Karpas-422 (cell line): ENCODE measurements at regions not wholly inside any gene's neighbourhood (a gene's known extent, or its start where the extent isn't known, plus 50 kb on each side); places are given as distances from the start of the nearest gene placed in this dataset.
A peak's percentile ranks its signal among the peaks of the same experiment; 100 is the strongest.

Source experiments
- DNase-seq: peaks from one replicate; pipeline ENCODE4 v3.0.0-alpha.2; 2015
- H2AFZ ChIP-seq: fragments of 200-600 bp; sonication (generic); 2 replicates; pipeline ENCODE4 v1.6.1; 2014; ENCODE audit warnings: antibody characterized with exemption, low read length, mixed read lengths
- H3K27ac ChIP-seq: fragments of 200-600 bp; sonication (generic); 2 replicates; pipeline ENCODE4 v1.5.1; 2014; ENCODE audit warnings: mild to moderate bottlenecking, low read length, moderate library complexity
- H3K27me3 ChIP-seq: fragments of 200-600 bp; sonication (generic); 2 replicates; pipeline ENCODE4 v1.6.1; 2014; ENCODE audit warnings: low read length, mixed read lengths
- H3K36me3 ChIP-seq: fragments of 200-600 bp; sonication (generic); 2 replicates; pipeline ENCODE4 v1.6.1; 2014; ENCODE audit warnings: low read length, mixed read lengths; ENCODE audit not compliant: insufficient read depth
- H3K4me1 ChIP-seq: fragments of 200-600 bp; sonication (generic); 2 replicates; pipeline ENCODE4 v1.6.1; 2014; ENCODE audit warnings: mild to moderate bottlenecking, low read length, mixed read lengths
- H3K4me2 ChIP-seq: fragments of 200-600 bp; sonication (generic); 2 replicates; pipeline ENCODE4 v1.6.1; 2014; ENCODE audit warnings: low read length, low read depth, mild to moderate bottlenecking; ENCODE audit not compliant: poor library complexity, severe bottlenecking
- H3K4me3 ChIP-seq: fragments of 200-600 bp; sonication (generic); 2 replicates; pipeline ENCODE4 v1.5.1; 2014; ENCODE audit warnings: mild to moderate bottlenecking, antibody characterized with exemption, low read length, mixed read lengths
- H3K79me2 ChIP-seq: fragments of 200-600 bp; sonication (generic); 2 replicates; pipeline ENCODE4 v1.6.1; 2014; ENCODE audit warnings: mild to moderate bottlenecking, low read length, mixed read lengths
- H3K9ac ChIP-seq: fragments of 200-600 bp; sonication (generic); 2 replicates; pipeline ENCODE4 v1.6.0; 2014; ENCODE audit warnings: low read length
- H3K9me2 ChIP-seq: fragments of 200-600 bp; sonication (generic), shearing (Covaris generic); replicated peaks from 2 replicates; pipeline ENCODE4 v1.6.0; 2014; ENCODE audit warnings: mild to moderate bottlenecking, low read length, moderate library complexity; ENCODE audit not compliant: insufficient read depth
- H3K9me3 ChIP-seq: fragments of 300-700, 200-600 bp; sonication (generic); 2 replicates; pipeline ENCODE4 v1.6.1; 2014; ENCODE audit warnings: low read length, mixed read lengths
- H4K20me1 ChIP-seq: fragments of 200-600 bp; sonication (generic); 2 replicates; pipeline ENCODE4 v1.6.1; 2014; ENCODE audit warnings: mild to moderate bottlenecking, antibody characterized with exemption, low read length, low read depth; ENCODE audit not compliant: insufficient read depth

DNA sequence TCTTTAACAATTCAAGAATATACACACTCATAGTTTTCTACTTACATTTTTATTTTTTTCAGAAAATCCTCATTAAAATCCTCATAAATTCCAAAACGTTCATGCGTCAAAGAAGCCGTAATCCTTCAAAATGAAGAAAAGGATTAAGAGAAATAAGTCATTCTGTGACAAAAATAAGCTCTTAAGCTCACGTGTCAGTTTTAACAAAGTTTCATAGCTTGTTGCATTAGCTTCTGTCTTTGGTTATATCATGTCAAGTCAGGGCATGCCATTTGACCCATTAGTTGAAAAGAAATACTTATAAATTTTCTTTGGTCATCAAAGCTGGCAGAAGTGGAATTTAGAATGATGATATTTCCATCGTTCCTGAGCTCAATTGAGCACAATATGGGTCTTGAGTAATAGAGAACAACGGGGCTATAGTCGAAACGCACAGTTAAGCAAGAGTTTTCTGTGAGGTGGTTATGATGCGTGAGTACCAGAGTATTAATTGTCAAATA lies 185.2 kb upstream of the CTSO start:
- DNase-seq = no peak
- H3K27me3 ChIP-seq = no peaks in the 10 kb centered on the region
- H3K9ac ChIP-seq = no peak overlapping the region
- no peak overlapping the region for H3K4me3 ChIP-seq
- no peak overlapping the region for H2AFZ ChIP-seq
- no peak overlapping the region for H3K4me2 ChIP-seq
- no peaks in the 10 kb centered on the region for H3K79me2 ChIP-seq
- no peak overlapping the region for H3K27ac ChIP-seq
- H4K20me1 ChIP-seq = no peaks in the 10 kb centered on the region
- H3K9me2 ChIP-seq = no peaks in the 10 kb centered on the region
- H3K36me3 ChIP-seq = no peaks in the 10 kb centered on the region
- no peaks in the 10 kb centered on the region for H3K9me3 ChIP-seq
- no peaks in the 10 kb centered on the region for H3K4me1 ChIP-seq

DNA sequence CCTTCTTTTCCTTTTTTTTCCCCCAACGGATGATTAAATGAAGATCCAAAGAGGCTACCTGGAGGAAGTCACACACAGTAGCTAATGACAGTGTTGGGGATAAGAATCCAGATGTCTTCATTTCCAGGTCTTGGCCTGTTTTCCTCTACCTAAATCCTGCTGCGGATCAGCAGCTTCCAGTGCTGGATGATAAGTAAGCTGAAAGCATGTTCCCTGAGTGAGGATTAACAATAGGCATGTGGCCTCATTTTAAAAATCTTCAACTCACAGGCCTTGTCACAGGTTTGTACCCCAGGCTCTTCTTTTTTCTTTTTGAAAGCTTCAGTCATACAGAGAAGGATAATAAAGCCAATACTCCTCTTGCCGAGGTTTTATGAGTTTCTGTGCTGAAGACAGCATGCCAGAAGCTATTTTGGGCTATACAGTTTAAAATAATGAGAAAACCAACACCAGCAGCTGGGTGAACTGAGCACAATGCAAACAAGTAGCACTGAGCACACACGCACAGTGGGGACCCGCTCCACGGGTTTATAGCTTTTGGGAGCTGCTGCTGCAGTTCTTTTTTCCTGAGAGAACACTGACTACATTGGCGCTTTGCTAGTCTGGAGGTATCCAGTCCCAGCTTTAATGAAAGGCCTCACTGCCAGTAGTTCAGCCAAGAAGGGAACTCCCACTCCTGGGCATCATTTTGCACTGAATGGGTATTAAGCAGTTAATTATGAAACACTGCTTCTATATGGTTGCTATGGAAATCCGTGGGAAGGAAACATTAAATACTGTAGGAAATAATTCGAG lies 184.2 kb upstream of the CTSO start:
- no peak for DNase-seq
- H3K27ac ChIP-seq = no peak overlapping the region
- no peaks in the 10 kb centered on the region for H3K4me1 ChIP-seq
- no peak overlapping the region for H3K9ac ChIP-seq
- no peaks in the 10 kb centered on the region for H3K9me2 ChIP-seq
- H3K79me2 ChIP-seq = no peaks in the 10 kb centered on the region
- H3K27me3 ChIP-seq = no peaks in the 10 kb centered on the region
- no peaks in the 10 kb centered on the region for H4K20me1 ChIP-seq
- H3K9me3 ChIP-seq = no peaks in the 10 kb centered on the region
- H3K36me3 ChIP-seq = no peaks in the 10 kb centered on the region
- H2AFZ ChIP-seq = no peak overlapping the region
- no peak overlapping the region for H3K4me2 ChIP-seq
- H3K4me3 ChIP-seq = no peak overlapping the region

DNA sequence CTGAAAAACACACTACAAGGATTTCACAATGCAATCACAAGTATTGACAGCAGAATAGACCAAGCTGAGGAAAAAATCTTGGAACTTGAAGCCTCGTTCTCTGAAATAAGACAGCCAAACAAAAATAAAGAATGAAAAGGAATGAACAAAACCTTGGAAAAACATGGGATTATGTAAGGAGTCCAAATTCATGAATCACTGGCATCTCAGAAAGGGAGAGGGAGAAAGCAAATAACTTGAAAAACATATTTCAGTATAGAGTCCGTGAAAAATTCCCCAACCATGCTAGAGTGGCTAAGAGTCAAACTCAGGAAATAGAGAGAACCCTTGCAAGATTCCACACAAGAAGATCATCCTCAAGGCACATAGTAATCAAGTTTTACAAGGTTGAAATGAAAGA lies 178.5 kb upstream of the CTSO start:
- Histone ChIP-seq H3K4me1 (no peaks in the 10 kb centered on the region), H3K79me2 (no peaks in the 10 kb centered on the region), H3K9me3 (no peaks in the 10 kb centered on the region), H3K9ac (no peak overlapping the region), H3K27ac (no peak overlapping the region), H4K20me1 (no peaks in the 10 kb centered on the region), H3K27me3 (no peaks in the 10 kb centered on the region), H3K4me3 (no peak overlapping the region), H3K9me2 (no peaks in the 10 kb centered on the region), H2AFZ (no peak overlapping the region), H3K4me2 (no peak overlapping the region), H3K36me3 (no peaks in the 10 kb centered on the region)
- DNase-seq = no peak

- no peak overlapping the region for H2AFZ ChIP-seq
- no peak overlapping the region for H3K4me3 ChIP-seq
- no peaks in the 10 kb centered on the region for H3K4me1 ChIP-seq
- H4K20me1 ChIP-seq = no peaks in the 10 kb centered on the region
- no peaks in the 10 kb centered on the region for H3K79me2 ChIP-seq
- H3K27me3 ChIP-seq = no peaks in the 10 kb centered on the region
- no peaks in the 10 kb centered on the region for H3K9me2 ChIP-seq
- no peaks in the 10 kb centered on the region for H3K36me3 ChIP-seq
- no peak overlapping the region for H3K9ac ChIP-seq
- no peak overlapping the region for H3K27ac ChIP-seq
- no peak for DNase-seq
- no peaks in the 10 kb centered on the region for H3K9me3 ChIP-seq
- no peak overlapping the region for H3K4me2 ChIP-seq
Measured at GRCh38 chr4:156128616-156129015, 174.9 kb upstream of the CTSO start.

DNA sequence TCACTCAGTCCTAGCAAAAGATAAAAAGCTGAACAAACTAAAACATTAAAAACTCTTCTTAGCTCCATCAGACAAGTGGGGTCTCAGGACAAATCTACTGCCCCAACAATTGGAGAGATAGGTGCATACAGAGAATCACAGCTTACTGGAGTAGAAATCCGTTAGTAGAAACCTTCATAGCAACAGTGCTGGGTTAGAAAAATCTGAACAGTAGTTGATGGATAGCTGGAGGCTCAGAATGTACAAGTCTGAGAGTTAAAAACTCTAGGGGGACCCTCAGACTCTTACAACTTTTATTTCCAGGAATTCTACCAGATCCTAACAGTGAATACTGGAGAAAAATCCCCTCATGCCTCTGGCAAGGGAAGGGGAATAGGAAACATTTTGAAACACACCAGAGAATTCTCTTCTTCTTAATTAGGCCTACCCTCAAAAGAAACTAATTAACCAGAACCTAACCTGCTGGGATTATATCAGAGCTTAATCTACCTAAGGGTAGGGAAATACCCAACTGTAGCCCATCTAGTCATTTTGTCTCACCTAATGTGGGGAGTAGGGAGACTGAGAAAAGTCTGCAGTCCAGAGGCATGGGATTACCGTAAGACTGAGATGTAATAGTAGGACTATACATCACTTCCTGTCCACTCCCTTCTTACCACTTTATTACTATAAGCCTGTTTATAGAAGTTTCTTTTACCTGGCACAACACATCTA lies 165.0 kb upstream of the CTSO start:
- H3K4me1 ChIP-seq = no peaks in the 10 kb centered on the region
- no peaks in the 10 kb centered on the region for H3K27me3 ChIP-seq
- no peak overlapping the region for H3K27ac ChIP-seq
- H3K9ac ChIP-seq = no peak overlapping the region
- H3K9me2 ChIP-seq = no peaks in the 10 kb centered on the region
- H3K36me3 ChIP-seq = no peaks in the 10 kb centered on the region
- no peak overlapping the region for H2AFZ ChIP-seq
- DNase-seq = no peak
- no peaks in the 10 kb centered on the region for H4K20me1 ChIP-seq
- no peak overlapping the region for H3K4me3 ChIP-seq
- H3K9me3 ChIP-seq = no peaks in the 10 kb centered on the region
- H3K79me2 ChIP-seq = no peaks in the 10 kb centered on the region
- no peak overlapping the region for H3K4me2 ChIP-seq

- Histone ChIP-seq H3K9me2 (no peaks in the 10 kb centered on the region), H3K9me3 (no peaks in the 10 kb centered on the region), H3K27me3 (no peaks in the 10 kb centered on the region), H3K9ac (no peak overlapping the region), H3K4me3 (no peak overlapping the region), H3K4me2 (no peak overlapping the region), H3K36me3 (no peaks in the 10 kb centered on the region), H2AFZ (no peak overlapping the region), H3K4me1 (no peaks in the 10 kb centered on the region), H3K79me2 (no peaks in the 10 kb centered on the region), H4K20me1 (no peaks in the 10 kb centered on the region), H3K27ac (no peak overlapping the region)
- no peak for DNase-seq
Measured at GRCh38 chr4:156117743-156118142, 164.1 kb upstream of the CTSO start.

GRCh38 chr4:156116991-156117390 lies 163.3 kb upstream of the CTSO start:
- Histone ChIP-seq H2AFZ (no peak overlapping the region), H3K9me2 (no peaks in the 10 kb centered on the region), H3K4me2 (no peak overlapping the region), H3K4me3 (no peak overlapping the region), H3K79me2 (no peaks in the 10 kb centered on the region), H3K27me3 (no peaks in the 10 kb centered on the region), H3K9ac (no peak overlapping the region), H3K4me1 (no peaks in the 10 kb centered on the region), H4K20me1 (no peaks in the 10 kb centered on the region), H3K27ac (no peak overlapping the region), H3K9me3 (no peaks in the 10 kb centered on the region), H3K36me3 (no peaks in the 10 kb centered on the region)
- DNase-seq = no peak

- H3K9me2 ChIP-seq = no peaks in the 10 kb centered on the region
- peak; percentile 62 for DNase-seq
- H3K9me3 ChIP-seq = no peaks in the 10 kb centered on the region
- H2AFZ ChIP-seq = no peak overlapping the region
- H3K4me2 ChIP-seq = no peak overlapping the region
- no peaks in the 10 kb centered on the region for H3K27me3 ChIP-seq
- no peaks in the 10 kb centered on the region for H4K20me1 ChIP-seq
- H3K9ac ChIP-seq = no peak overlapping the region
- no peaks in the 10 kb centered on the region for H3K79me2 ChIP-seq
- H3K27ac ChIP-seq = no peak overlapping the region
- H3K36me3 ChIP-seq = no peaks in the 10 kb centered on the region
- H3K4me1 ChIP-seq = no peaks in the 10 kb centered on the region
- no peak overlapping the region for H3K4me3 ChIP-seq
Measured at GRCh38 chr4:156113138-156113765, 159.6 kb upstream of the CTSO start.
